ENCODE measurements at regions not wholly inside any gene's neighbourhood (a gene's known extent, or its start where the extent isn't known, plus 50 kb on each side); places are given as distances from the start of the nearest gene placed in this dataset.
"Not testable (repeated sequence)": the region's sequence is repeated elsewhere in the genome, so short reads cannot be mapped to it uniquely, and the experiment has no call there.

GRCh38 chr10:3255075-3255474 lies 82.5 kb upstream of the PITRM1 start:
- no peak for DNase-seq
- Histone ChIP-seq H3K4me1 (no peaks in the 10 kb centered on the region), H3K4me3 (no peak overlapping the region), H3K27me3 (no peaks in the 10 kb centered on the region), H3K9me3 (no peaks in the 10 kb centered on the region), H3K36me3 (no peaks in the 10 kb centered on the region), H3K27ac (peak overlapping the region; percentile 1 to 63)
- intact Hi-C loops (cut with DNase I; ENCODE audit: low total_unique reads), result no loop called here
- TF ChIP-seq POLR2A (IDR thresholded peaks at IDR 0.05), result no peak
- TF ChIP-seq CTCF (IDR thresholded peaks at IDR 0.05), result no peak

- DNase-seq; H3K27me3 ChIP-seq; H3K4me3 ChIP-seq; H3K4me1 ChIP-seq; H3K36me3 ChIP-seq; intact Hi-C loops (cut with DNase I; ENCODE audit: low total_unique reads); H3K9me3 ChIP-seq; H3K27ac ChIP-seq: not testable (repeated sequence)
Measured at GRCh38 chr10:3253974-3254373, 81.4 kb upstream of the PITRM1 start.

- Histone ChIP-seq H3K4me1 (peaks cover 0 to 10% of the 10 kb centered on the region in 2 donors), H3K36me3 (no peaks in the 10 kb centered on the region), H3K9me3 (no peaks in the 10 kb centered on the region), H3K27ac (no peak overlapping the region), H3K4me3 (no peak overlapping the region), H3K27me3 (no peaks in the 10 kb centered on the region)
- no peak for DNase-seq
- TF ChIP-seq CTCF (IDR thresholded peaks at IDR 0.05), result no peak
- no peak for TF ChIP-seq POLR2A (IDR thresholded peaks at IDR 0.05)
- intact Hi-C loops (cut with DNase I; ENCODE audit: low total_unique reads), result no loop called here
Measured at GRCh38 chr10:3251172-3251571, 78.6 kb upstream of the PITRM1 start.

- Histone ChIP-seq H3K27me3 (no peaks in the 10 kb centered on the region), H3K4me1 (peaks cover 0 to 10% of the 10 kb centered on the region in 2 donors), H3K9me3 (no peaks in the 10 kb centered on the region), H3K4me3 (no peak overlapping the region), H3K36me3 (no peaks in the 10 kb centered on the region), H3K27ac (peak overlapping the region; percentile 83 to 90)
- DNase-seq, result no peak
- TF ChIP-seq POLR2A (IDR thresholded peaks at IDR 0.05) (no peak), CTCF (IDR thresholded peaks at IDR 0.05) (no peak)
- intact Hi-C loops (cut with DNase I; ENCODE audit: low total_unique reads), result no loop called here
Measured at GRCh38 chr10:3249307-3249889, 76.8 kb upstream of the PITRM1 start.

GRCh38 chr10:3248526-3249306 lies 76.1 kb upstream of the PITRM1 start:
- peak in 1 of 2 donors; percentile 63 for DNase-seq
- TF ChIP-seq CTCF (IDR thresholded peaks at IDR 0.05), result no peak
- no peak for TF ChIP-seq POLR2A (IDR thresholded peaks at IDR 0.05)
- H3K4me1 ChIP-seq, result peaks cover 0 to 10% of the 10 kb centered on the region in 2 donors
- H3K36me3 ChIP-seq, result no peaks in the 10 kb centered on the region
- no peaks in the 10 kb centered on the region for H3K27me3 ChIP-seq
- no peak overlapping the region for H3K4me3 ChIP-seq
- H3K27ac ChIP-seq, result peak overlapping the region; percentile 83 to 90
- no peaks in the 10 kb centered on the region for H3K9me3 ChIP-seq
- intact Hi-C loops (cut with DNase I; ENCODE audit: low total_unique reads), result no loop called here
